HCT116 (cell line): ENCODE measurements at regions not wholly inside any gene's neighbourhood (a gene's known extent, or its start where the extent isn't known, plus 50 kb on each side); places are given as distances from the start of the nearest gene placed in this dataset.

ENCODE experiments used
- ATAC-seq: fragments of 200-7000 bp; cut with Tn5 transposase; 2 replicates; pipeline ENCODE4 v1.9.1; 2020; ENCODE audit warnings: mild to moderate bottlenecking, moderate library complexity
- BruUV-seq: library from RNA; stranded (reverse); fragments of 400-500 nt; replicated peaks from 2 replicates; lab custom pipeline; 2021; lab: Mats Ljungman, UMichigan
- CTCF ChIA-PET: fragments of 300-600 bp; sonication (Branson Sonifier 250); formaldehyde crosslinking; loops from one replicate; lab custom pipeline; 2021; ENCODE audit warnings: antibody characterized with exemption; lab: Charles Lee
- POLR2A ChIA-PET: fragments of 300-600, 350-600 bp; sonication (Branson Sonifier 250); formaldehyde crosslinking; loops from one replicate; lab custom pipeline; 2021; ENCODE audit warnings: antibody characterized with exemption; lab: Charles Lee
- RAD21 ChIA-PET, 2 experiments: fragments of 300-600 bp; sonication (Branson Sonifier 250); formaldehyde crosslinking; loops; one replicate each; lab custom pipeline; 2023; ENCODE audit warnings: low total read pairs in 2 of 2; ENCODE audit not compliant: uncharacterized antibody in 2 of 2, unreplicated experiment in 2 of 2, low non-redundant PET in 1 of 2; lab: Charles Lee
- DNase-seq: peaks from one replicate; pipeline ENCODE4 v3.0.0-alpha.2; 2010; ENCODE audit warnings: low read depth, low spot score
- H2AFZ ChIP-seq: fragments of 200-600 bp; shearing (Covaris generic), sonication (generic); 2 replicates; pipeline ENCODE4 v1.6.1; 2017; ENCODE audit warnings: low read depth, mixed run types, mixed read lengths, antibody characterized with exemption, low read length; ENCODE audit not compliant: poor library complexity, severe bottlenecking
- H3K27ac ChIP-seq: 2 replicates; pipeline ENCODE4 v1.5.1; 2012; ENCODE audit warnings: low read depth, low read length
- H3K27me3 ChIP-seq: fragments of 200-600 bp; sonication (generic); 2 replicates; pipeline ENCODE4 v1.6.1; 2016; ENCODE audit warnings: mixed run types, low read length, mixed read lengths; ENCODE audit not compliant: insufficient read depth
- H3K36me3 ChIP-seq, 2 experiments: fragments of 200-500 bp in 1 of 2; fragments of 200-600 bp in 1 of 2; sonication (Bioruptor generic) in 1 of 2; sonication (generic) in 1 of 2; 2 replicates each; pipeline versions ENCODE4 v1.5.1 to v1.6.1; 2014 to 2016; ENCODE audit warnings: low read length in 2 of 2, inconsistent platforms in 1 of 2, mixed read lengths in 1 of 2, mixed run types in 1 of 2; ENCODE audit not compliant: insufficient read depth in 2 of 2, control insufficient read depth in 1 of 2
- H3K4me1 ChIP-seq, 2 experiments: fragments of 200-600 bp in 1 of 2; sonication (generic) in 1 of 2; 2 replicates each; pipeline versions ENCODE4 v1.5.1 to v1.6.1; 2012 to 2017; ENCODE audit warnings: low read length in 2 of 2, inconsistent platforms in 1 of 2, mild to moderate bottlenecking in 1 of 2, mixed read lengths in 1 of 2, mixed run types in 1 of 2, moderate library complexity in 1 of 2; ENCODE audit not compliant: insufficient read depth in 2 of 2, control insufficient read depth in 1 of 2
- H3K4me2 ChIP-seq: fragments of 200-600 bp; sonication (generic); 2 replicates; pipeline ENCODE4 v1.6.1; 2017; ENCODE audit warnings: mixed run types, low read length, mixed read lengths
- H3K4me3 ChIP-seq, 2 experiments: fragments of 200-600 bp in 1 of 2; sonication (generic) in 1 of 2; replicated peaks in 1 of 2; 2 replicates each; pipeline ENCODE4 v1.5.1; 2011 to 2016; ENCODE audit warnings: low read length in 2 of 2, control low read depth in 1 of 2, low read depth in 1 of 2, mild to moderate bottlenecking in 1 of 2, mixed read lengths in 1 of 2, mixed run types in 1 of 2
- H3K79me2 ChIP-seq: fragments of 200-600 bp; sonication (generic); 2 replicates; pipeline ENCODE4 v1.6.1; 2017; ENCODE audit warnings: mild to moderate bottlenecking, mixed run types, low read length, moderate library complexity, mixed read lengths; ENCODE audit not compliant: insufficient read depth
- H3K9ac ChIP-seq: fragments of 200-600 bp; sonication (generic); 2 replicates; pipeline ENCODE4 v1.6.1; 2016; ENCODE audit warnings: low read length, mixed read lengths
- H3K9me2 ChIP-seq: fragments of 200-600 bp; sonication (generic), shearing (Covaris generic); 2 replicates; pipeline ENCODE4 v1.6.1; 2017; ENCODE audit warnings: mixed run types, mild to moderate bottlenecking, moderate library complexity; ENCODE audit not compliant: insufficient read depth
- H3K9me3 ChIP-seq, 2 experiments: fragments of 200-500 bp in 1 of 2; fragments of 200-600 bp in 1 of 2; sonication (Bioruptor generic) in 1 of 2; sonication (generic) in 1 of 2; 2 replicates each; pipeline ENCODE4 v1.6.1; 2014 to 2017; ENCODE audit warnings: low read length in 2 of 2, mixed read lengths in 2 of 2, inconsistent platforms in 1 of 2, low read depth in 1 of 2, mild to moderate bottlenecking in 1 of 2, mixed run types in 1 of 2, moderate library complexity in 1 of 2; ENCODE audit not compliant: control insufficient read depth in 1 of 2, insufficient read depth in 1 of 2
- H4K20me1 ChIP-seq: fragments of 200-600 bp; sonication (generic), shearing (Covaris generic); 2 replicates; pipeline ENCODE4 v1.6.1; 2017; ENCODE audit warnings: mixed run types, mild to moderate bottlenecking, moderate library complexity; ENCODE audit not compliant: insufficient read depth
- EGR1 ChIP-seq: IDR thresholded peaks from 2 replicates; pipeline ENCODE4 v1.6.1; 2012; ENCODE audit warnings: low read depth
- ELF1 ChIP-seq: IDR thresholded peaks from 2 replicates; pipeline ENCODE4 v1.6.1; 2012; ENCODE audit warnings: low read depth, borderline replicate concordance
- EZH2 ChIP-seq: fragments of 200-600 bp; sonication (generic); IDR thresholded peaks from 2 replicates; pipeline ENCODE4 v1.6.1; 2017; ENCODE audit warnings: antibody characterized with exemption, mixed run types
- EZH2phosphoT487 ChIP-seq: fragments of 200-600 bp; IDR thresholded peaks from 2 replicates; pipeline ENCODE4 v1.6.1; 2018; ENCODE audit warnings: antibody characterized with exemption, borderline replicate concordance
- MAX ChIP-seq: IDR thresholded peaks from 2 replicates; pipeline ENCODE4 v1.6.1; 2012
- POLR2A ChIP-seq: IDR thresholded peaks from 2 replicates; pipeline ENCODE4 v1.7.0; 2011; ENCODE audit warnings: borderline replicate concordance; ENCODE audit not compliant: insufficient read depth, insufficient read length; ENCODE audit errors: extremely low read depth
- POLR2AphosphoS5 ChIP-seq: IDR thresholded peaks from 2 replicates; pipeline ENCODE4 v1.6.1; 2011; ENCODE audit warnings: mild to moderate bottlenecking, low read depth, low read length, moderate library complexity
- REST ChIP-seq: IDR thresholded peaks from 2 replicates; pipeline ENCODE4 v1.6.1; 2012; ENCODE audit warnings: low read depth
- SIN3A ChIP-seq: IDR thresholded peaks from 2 replicates; pipeline ENCODE4 v1.6.1; 2012; ENCODE audit warnings: low read depth
- SP1 ChIP-seq: IDR thresholded peaks from 2 replicates; pipeline ENCODE4 v1.6.1; 2012; ENCODE audit warnings: low read depth
- SRF ChIP-seq: IDR thresholded peaks from 2 replicates; pipeline ENCODE4 v1.6.1; 2012; ENCODE audit warnings: low read depth
- TCF7L2 ChIP-seq: IDR thresholded peaks from 2 replicates; pipeline ENCODE4 v1.7.0; 2011; ENCODE audit warnings: borderline replicate concordance, inconsistent platforms; ENCODE audit not compliant: insufficient read depth, insufficient read length; ENCODE audit errors: extremely low read depth
- ZFX ChIP-seq: fragments of 450-650 bp; IDR thresholded peaks from 2 replicates; pipeline ENCODE4 v1.6.1; 2017
- ZNF274 ChIP-seq: fragments of 200-500 bp; sonication (Bioruptor generic); IDR thresholded peaks from 2 replicates; pipeline ENCODE4 v1.6.1; 2014; ENCODE audit warnings: mild to moderate bottlenecking, low read depth, low read length, inconsistent platforms
- intact Hi-C: fragments of 100-400 bp; cut with micrococcal nuclease; formaldehyde crosslinking; loops from 2 replicates; pipeline ENCODE4 v1.10.0; 2022
- TF ChIP-seq, protein P1 (sequence below): IDR thresholded peaks from 2 replicates; pipeline ENCODE4 v1.6.1; 2012
- TF ChIP-seq, protein P2 (sequence below), 3 experiments: fragments of 200-600 bp in 1 of 3; sonication (generic) in 1 of 3; IDR thresholded peaks in 2 of 3; conservative IDR thresholded peaks in 1 of 3; 2 replicates each; pipeline ENCODE4 v1.5.1; 2012 to 2017; ENCODE audit warnings: low read depth in 2 of 3, low read length in 2 of 3, antibody characterized with exemption in 1 of 3, borderline replicate concordance in 1 of 3, control low read depth in 1 of 3, mild to moderate bottlenecking in 1 of 3, mixed read lengths in 1 of 3, mixed run types in 1 of 3, moderate library complexity in 1 of 3; ENCODE audit not compliant: insufficient read depth in 1 of 3

DNA sequence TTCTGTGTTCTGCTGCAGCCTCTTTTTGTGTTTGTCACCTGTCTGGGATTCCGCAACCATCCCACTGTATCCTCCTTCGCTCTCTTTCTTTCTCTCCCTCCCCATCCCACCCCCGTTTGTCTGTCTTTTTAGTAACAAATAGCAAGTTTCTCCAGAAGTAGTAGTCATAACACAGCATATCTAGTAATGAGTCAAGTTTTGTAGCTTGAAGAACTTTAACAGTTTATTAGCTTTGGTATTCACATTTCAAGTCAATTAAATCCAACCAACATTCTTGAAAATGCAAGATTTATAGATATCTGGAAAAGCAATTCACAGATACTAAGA lies 154.1 kb upstream of the MTPN start:
- H3K27ac ChIP-seq = no peak overlapping the region
- ATAC-seq = no peak
- RAD21 ChIA-PET = no interaction called here

More for the DNA sequence above, 154.1 kb upstream of the MTPN start:
- H3K4me1 ChIP-seq = no peaks in the 10 kb centered on the region
- H3K9ac ChIP-seq = no peak overlapping the region
- TF ChIP-seq ZNF274 (no peak), SRF (no peak), REST (no peak), EZH2 (no peak), POLR2AphosphoS5 (no peak), SP1 (no peak), EGR1 (no peak), MAX (no peak), EZH2phosphoT487 (no peak), POLR2A (no peak), ELF1 (no peak), SIN3A (no peak), ZFX (no peak), TCF7L2 (no peak)
- TF ChIP-seq, protein P1, sequence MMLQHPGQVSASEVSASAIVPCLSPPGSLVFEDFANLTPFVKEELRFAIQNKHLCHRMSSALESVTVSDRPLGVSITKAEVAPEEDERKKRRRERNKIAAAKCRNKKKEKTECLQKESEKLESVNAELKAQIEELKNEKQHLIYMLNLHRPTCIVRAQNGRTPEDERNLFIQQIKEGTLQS = no peak
- TF ChIP-seq, protein P2, sequence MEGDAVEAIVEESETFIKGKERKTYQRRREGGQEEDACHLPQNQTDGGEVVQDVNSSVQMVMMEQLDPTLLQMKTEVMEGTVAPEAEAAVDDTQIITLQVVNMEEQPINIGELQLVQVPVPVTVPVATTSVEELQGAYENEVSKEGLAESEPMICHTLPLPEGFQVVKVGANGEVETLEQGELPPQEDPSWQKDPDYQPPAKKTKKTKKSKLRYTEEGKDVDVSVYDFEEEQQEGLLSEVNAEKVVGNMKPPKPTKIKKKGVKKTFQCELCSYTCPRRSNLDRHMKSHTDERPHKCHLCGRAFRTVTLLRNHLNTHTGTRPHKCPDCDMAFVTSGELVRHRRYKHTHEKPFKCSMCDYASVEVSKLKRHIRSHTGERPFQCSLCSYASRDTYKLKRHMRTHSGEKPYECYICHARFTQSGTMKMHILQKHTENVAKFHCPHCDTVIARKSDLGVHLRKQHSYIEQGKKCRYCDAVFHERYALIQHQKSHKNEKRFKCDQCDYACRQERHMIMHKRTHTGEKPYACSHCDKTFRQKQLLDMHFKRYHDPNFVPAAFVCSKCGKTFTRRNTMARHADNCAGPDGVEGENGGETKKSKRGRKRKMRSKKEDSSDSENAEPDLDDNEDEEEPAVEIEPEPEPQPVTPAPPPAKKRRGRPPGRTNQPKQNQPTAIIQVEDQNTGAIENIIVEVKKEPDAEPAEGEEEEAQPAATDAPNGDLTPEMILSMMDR (IDR thresholded peaks at IDR 0.05 in 2 of 3, conservative IDR thresholded peaks at IDR 0.05 in 1 of 3; ENCODE audit: borderline replicate concordance in 1 of 3, insufficient read depth in 1 of 3, low read depth in 2 of 3, low read length in 2 of 3) = no peak
- TF ChIP-seq, all 23 proteins: peak for 0
- CTCF ChIA-PET = no interaction called here
- no peak for DNase-seq
- Histone ChIP-seq H3K36me3 (no peaks in the 10 kb centered on the region), H3K9me3 (no peaks in the 10 kb centered on the region), H3K27me3 (no peaks in the 10 kb centered on the region), H3K79me2 (no peaks in the 10 kb centered on the region), H4K20me1 (no peaks in the 10 kb centered on the region), H2AFZ (no peak overlapping the region), H3K4me2 (no peak overlapping the region), H3K4me3 (no peak overlapping the region), H3K9me2 (no peaks in the 10 kb centered on the region)
- POLR2A ChIA-PET = no interaction called here
- BruUV-seq = no TSS peak
- intact Hi-C loops = no loop called here
